ENCODE measurements at regions not wholly inside any gene's neighbourhood (a gene's known extent, or its start where the extent isn't known, plus 50 kb on each side); places are given as distances from the start of the nearest gene placed in this dataset.

- Histone ChIP-seq H3K4me1 (no peaks in the 10 kb centered on the region), H3K27ac (no peak overlapping the region), H3K9me3 (no peaks in the 10 kb centered on the region), H3K36me3 (no peaks in the 10 kb centered on the region), H3K27me3 (no peaks in the 10 kb centered on the region), H3K4me3 (no peak overlapping the region)
- TF ChIP-seq POLR2A (IDR thresholded peaks at IDR 0.05) (no peak), CTCF (IDR thresholded peaks at IDR 0.05) (no peak)
- no peak for DNase-seq
- 84 to 91% (median 85%) methylated on average over 1 of the region's 1 CpG for WGBS, 4 donors
- ATAC-seq: no peak
- intact Hi-C loops (cut with DNase I): no loop called here
Measured at GRCh38 chr2:155703917-155704316, 628.6 kb downstream of the NR4A2 start.

- Histone ChIP-seq H3K27me3 (no peaks in the 10 kb centered on the region), H3K4me3 (no peak overlapping the region), H3K27ac (no peak overlapping the region), H3K9me3 (no peaks in the 10 kb centered on the region), H3K36me3 (no peaks in the 10 kb centered on the region), H3K4me1 (no peaks in the 10 kb centered on the region)
- ATAC-seq (no peak), DNase-seq (no peak)
- intact Hi-C loops (cut with DNase I): no loop called here
- WGBS, 4 donors: 69 to 84% (median 72%) methylated on average over 3 of the region's 3 CpGs
- TF ChIP-seq CTCF (IDR thresholded peaks at IDR 0.05): no peak
- no peak for TF ChIP-seq POLR2A (IDR thresholded peaks at IDR 0.05)
Measured at GRCh38 chr2:155703048-155703447, 629.5 kb downstream of the NR4A2 start.

GRCh38 chr2:155701721-155702120 lies 630.8 kb downstream of the NR4A2 start:
- ATAC-seq (no peak), DNase-seq (no peak)
- Histone ChIP-seq H3K4me3 (no peak overlapping the region), H3K9me3 (no peaks in the 10 kb centered on the region), H3K27ac (no peak overlapping the region), H3K4me1 (no peaks in the 10 kb centered on the region), H3K36me3 (no peaks in the 10 kb centered on the region), H3K27me3 (no peaks in the 10 kb centered on the region)
- intact Hi-C loops (cut with DNase I): no loop called here
- WGBS, 4 donors: 52 to 82% (median 64%) methylated on average over 1 of the region's 1 CpG
- TF ChIP-seq CTCF (IDR thresholded peaks at IDR 0.05) (no peak), POLR2A (IDR thresholded peaks at IDR 0.05) (no peak)

GRCh38 chr2:155696571-155696970 lies 636.0 kb downstream of the NR4A2 start:
- Histone ChIP-seq H3K4me3 (no peak overlapping the region), H3K27ac (no peak overlapping the region), H3K9me3 (no peaks in the 10 kb centered on the region), H3K36me3 (no peaks in the 10 kb centered on the region), H3K27me3 (no peaks in the 10 kb centered on the region), H3K4me1 (peaks cover 0 to 9% (median 0%) of the 10 kb centered on the region in 12 donors)
- 57 to 73% (median 61%) methylated on average over 2 of the region's 2 CpGs for WGBS, 4 donors
- ATAC-seq: no peak
- DNase-seq: no peak
- TF ChIP-seq CTCF (IDR thresholded peaks at IDR 0.05): no peak
- no peak for TF ChIP-seq POLR2A (IDR thresholded peaks at IDR 0.05)
- intact Hi-C loops (cut with DNase I): no loop called here

Measured in heart left ventricle (tissue), 16 donors.